CD4-positive, alpha-beta T cell treated with Interleukin-17A for 4 hours (primary cell): ENCODE measurements at regions not wholly inside any gene's neighbourhood (a gene's known extent, or its start where the extent isn't known, plus 50 kb on each side); places are given as distances from the start of the nearest gene placed in this dataset.

Source experiments
- DNase-seq: peaks from one replicate; pipeline ENCODE4 v3.0.0-alpha.2; 2020; ENCODE audit warnings: mixed read lengths

- no peak for DNase-seq
Observed at GRCh38 chr5:8247049-8247899, 378.3 kb downstream of the MTRR start.

- DNase-seq, result no peak
Observed at GRCh38 chr5:8253376-8253775, 384.4 kb downstream of the MTRR start.

GRCh38 chr5:8254674-8255073 lies 385.7 kb downstream of the MTRR start:
- no peak for DNase-seq

GRCh38 chr5:8258801-8259200 lies 389.9 kb downstream of the MTRR start:
- no peak for DNase-seq

- no peak for DNase-seq
Observed at GRCh38 chr5:8270246-8270645, 401.3 kb downstream of the MTRR start.

GRCh38 chr5:8280711-8281363 lies 411.9 kb downstream of the MTRR start:
- DNase-seq, result no peak

- no peak for DNase-seq
Observed at GRCh38 chr5:8288334-8288733, 419.4 kb downstream of the MTRR start.

GRCh38 chr5:8288897-8289516 lies 420.1 kb downstream of the MTRR start:
- no peak for DNase-seq

- DNase-seq, result no peak
Observed at GRCh38 chr5:8289779-8290178, 420.8 kb downstream of the MTRR start.

GRCh38 chr5:8290721-8291120 lies 421.8 kb downstream of the MTRR start:
- no peak for DNase-seq

GRCh38 chr5:8291641-8292040 lies 422.7 kb downstream of the MTRR start:
- DNase-seq, result no peak

GRCh38 chr5:8295141-8295540 lies 426.2 kb downstream of the MTRR start:
- DNase-seq, result no peak

- DNase-seq, result no peak
Observed at GRCh38 chr5:8299716-8300115, 430.8 kb downstream of the MTRR start.

- DNase-seq, result no peak
Observed at GRCh38 chr5:8304341-8304740, 435.4 kb downstream of the MTRR start.

GRCh38 chr5:8306288-8306896 lies 437.4 kb downstream of the MTRR start:
- DNase-seq, result no peak

- DNase-seq, result no peak
Observed at GRCh38 chr5:8314965-8315364, 446.0 kb downstream of the MTRR start.

GRCh38 chr5:8316608-8317280 lies 447.8 kb downstream of the MTRR start:
- no peak for DNase-seq

- no peak for DNase-seq
Observed at GRCh38 chr5:8317335-8317734, 448.4 kb downstream of the MTRR start.

GRCh38 chr5:8320244-8320643 lies 451.3 kb downstream of the MTRR start:
- DNase-seq, result no peak

GRCh38 chr5:8321272-8321671 lies 452.3 kb downstream of the MTRR start:
- no peak for DNase-seq

GRCh38 chr5:8322484-8322883 lies 453.5 kb downstream of the MTRR start:
- no peak for DNase-seq

- no peak for DNase-seq
Observed at GRCh38 chr5:8327016-8327415, 458.1 kb downstream of the MTRR start.

GRCh38 chr5:8329773-8330172 lies 460.8 kb downstream of the MTRR start:
- DNase-seq, result no peak
